ENCODE measurements at regions not wholly inside any gene's neighbourhood (a gene's known extent, or its start where the extent isn't known, plus 50 kb on each side); places are given as distances from the start of the nearest gene placed in this dataset.

DNA sequence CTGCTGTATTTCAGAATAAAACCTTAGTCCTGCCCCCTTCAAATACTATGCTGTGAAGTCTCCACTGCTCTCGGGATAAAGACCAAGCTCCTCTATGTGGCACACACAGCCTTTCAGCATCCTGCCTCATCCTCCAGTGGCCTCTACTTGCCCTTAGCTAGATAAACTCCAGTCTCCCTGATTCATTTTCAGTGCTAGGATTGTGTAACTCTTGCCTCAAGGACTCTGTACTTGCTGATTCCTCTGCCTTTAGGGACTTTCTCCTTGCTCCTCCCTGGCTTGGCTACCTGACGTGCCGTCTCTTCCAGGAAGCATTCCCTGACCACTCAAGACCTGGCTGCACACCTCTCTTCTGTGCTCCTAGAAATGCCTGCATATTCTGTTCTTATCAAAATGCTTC, 416.7 kb downstream of the MTX2 start:
- no peak for DNase-seq

DNA sequence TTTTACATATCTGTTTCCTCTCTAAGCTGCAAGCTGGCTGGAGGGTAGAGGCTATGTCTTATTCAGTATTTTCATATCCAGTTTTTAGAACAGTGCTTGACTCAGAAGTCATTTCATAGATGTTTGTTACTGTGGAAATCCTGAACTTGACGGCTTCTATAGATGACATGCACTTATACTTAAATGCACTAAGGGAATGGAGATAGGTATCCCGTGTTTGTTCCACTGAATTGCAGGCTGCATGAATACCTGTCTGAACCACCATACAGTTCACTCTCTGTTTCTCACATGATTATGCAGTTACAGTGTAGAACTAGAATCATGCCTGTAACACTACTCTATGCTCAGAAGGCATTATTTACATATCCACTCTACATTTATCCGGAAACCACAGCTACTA, 417.1 kb downstream of the MTX2 start:
- no peak for DNase-seq

DNA sequence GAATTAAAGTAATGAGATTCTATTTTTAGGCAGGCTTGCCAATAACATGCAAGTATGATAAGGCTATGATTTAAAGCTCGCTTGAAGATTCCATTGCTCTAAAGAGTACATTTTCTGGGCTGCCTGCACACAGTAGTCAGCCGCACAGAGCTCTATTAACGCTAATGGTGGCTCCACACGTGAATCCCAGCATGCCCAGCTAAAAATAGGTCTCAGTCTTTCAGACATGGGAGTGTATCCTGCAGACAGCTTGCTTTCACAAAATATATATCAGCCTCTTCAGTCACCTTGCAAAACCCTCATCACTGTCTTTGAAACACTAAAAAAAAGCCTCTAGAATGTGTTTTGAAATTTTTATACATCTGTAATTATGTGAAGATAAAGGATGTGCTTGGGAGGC, 418.1 kb downstream of the MTX2 start:
- DNase-seq = no peak

DNA sequence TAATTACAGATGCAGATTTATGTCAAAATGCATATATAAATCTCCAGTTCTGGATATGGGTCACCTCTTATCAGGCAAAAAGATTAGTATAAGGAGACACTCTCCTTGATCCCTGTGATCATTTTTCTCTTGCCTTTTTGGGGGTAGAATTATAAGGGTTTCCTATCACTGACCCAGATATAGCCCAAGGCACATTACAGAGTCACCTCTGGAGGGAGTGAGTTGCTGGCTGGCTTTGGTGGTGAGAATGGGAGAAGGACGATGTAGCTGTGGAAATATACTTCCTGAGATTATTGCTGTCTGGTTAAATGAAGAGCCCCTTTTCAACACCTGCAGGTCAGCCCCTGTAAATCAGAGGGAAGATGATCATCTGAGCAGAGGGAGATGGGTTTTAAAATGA, 418.7 kb downstream of the MTX2 start:
- DNase-seq = no peak

DNA sequence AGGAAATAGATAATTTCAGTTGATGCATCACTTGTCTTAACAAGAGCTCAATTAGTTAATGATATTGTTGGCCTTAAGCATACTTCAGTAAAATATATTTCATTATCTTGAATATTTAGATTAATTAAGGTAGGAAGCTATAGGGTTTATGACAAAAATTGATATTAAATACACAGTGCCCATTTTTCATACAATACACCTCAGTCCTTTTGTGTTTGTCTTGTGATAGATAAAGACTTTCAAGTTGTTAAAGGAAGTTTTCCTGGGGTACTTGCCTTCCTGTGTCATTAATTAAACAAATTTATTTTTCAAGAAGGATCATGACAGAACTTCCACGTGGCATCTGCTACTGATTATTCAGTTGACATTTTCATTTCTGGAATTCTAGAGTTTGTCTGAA, 420.5 kb downstream of the MTX2 start:
- DNase-seq = no peak

DNA sequence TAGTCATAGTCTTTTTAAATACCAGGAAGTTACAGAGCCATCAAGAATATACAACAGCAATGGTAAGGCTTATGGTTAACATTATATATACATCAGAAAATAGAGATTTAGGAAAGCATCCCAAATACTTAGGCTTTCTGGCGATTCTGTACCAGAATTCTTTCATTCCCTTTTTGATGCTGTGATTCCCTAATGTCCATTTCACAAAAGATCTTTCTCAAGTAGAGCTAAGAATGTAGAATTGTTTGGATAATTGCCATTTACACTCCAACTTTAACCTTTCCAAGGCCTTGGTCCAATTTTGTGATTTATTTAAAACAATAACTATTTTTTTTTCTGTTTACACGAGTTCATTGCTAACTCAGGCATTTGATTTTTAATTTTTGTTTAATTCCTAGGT, 422.2 kb downstream of the MTX2 start:
- no peak for DNase-seq

DNA sequence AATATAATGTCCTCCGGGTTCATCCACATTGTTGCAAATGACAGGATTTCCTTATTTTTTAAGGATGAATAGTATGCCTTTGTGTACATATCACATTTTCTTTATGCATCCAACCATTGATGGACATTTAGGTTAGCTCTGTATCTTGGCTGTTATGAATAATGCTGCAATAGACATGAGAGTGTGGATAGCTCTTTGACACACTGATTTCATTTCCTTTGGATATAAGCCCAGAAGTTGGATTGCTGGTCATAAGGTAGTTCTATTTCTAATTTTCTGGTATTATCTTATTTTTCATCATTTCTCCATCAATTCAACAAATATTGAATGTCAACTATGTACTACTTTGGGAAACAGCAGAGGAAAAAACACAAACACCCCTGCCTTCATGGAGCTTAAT, 423.3 kb downstream of the MTX2 start:
- DNase-seq = no peak

DNA sequence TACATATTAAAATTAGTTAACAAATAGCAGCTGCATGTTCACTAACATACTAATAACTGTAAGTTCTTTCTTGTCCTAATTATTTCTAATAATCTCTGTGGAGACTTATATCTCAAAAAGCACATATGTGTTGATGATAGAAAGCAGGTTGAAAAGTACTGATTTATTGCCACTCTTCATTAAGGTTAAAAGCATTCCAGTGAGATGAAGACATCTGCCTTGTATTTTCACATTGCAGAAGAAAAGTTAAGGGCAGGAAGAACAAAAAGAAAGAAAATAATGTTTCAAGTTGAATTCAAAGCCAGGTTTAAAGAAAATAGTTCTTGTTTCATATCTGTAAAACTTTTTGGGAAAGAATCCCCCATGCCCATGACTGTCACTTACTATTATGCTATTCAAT, 429.9 kb downstream of the MTX2 start:
- DNase-seq = no peak

DNA sequence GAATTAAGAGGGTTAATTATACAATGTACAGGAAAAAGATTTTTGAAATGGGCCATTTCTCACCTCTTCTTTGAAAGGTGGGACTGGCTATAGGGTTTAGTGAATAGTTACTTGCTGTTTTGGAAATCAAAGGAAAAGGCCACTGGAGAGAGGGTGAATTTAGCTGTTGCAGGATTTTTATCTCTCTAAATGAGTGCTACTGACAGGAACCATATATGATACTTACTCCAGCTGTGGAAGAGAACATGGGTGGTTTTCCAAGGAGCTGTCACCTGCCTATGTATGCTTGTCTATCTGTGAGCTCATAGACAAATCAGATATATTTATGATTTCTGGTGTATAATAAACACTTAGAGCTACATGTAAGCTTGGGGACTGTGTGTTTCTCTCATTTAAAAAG, 430.4 kb downstream of the MTX2 start:
- DNase-seq = no peak

DNA sequence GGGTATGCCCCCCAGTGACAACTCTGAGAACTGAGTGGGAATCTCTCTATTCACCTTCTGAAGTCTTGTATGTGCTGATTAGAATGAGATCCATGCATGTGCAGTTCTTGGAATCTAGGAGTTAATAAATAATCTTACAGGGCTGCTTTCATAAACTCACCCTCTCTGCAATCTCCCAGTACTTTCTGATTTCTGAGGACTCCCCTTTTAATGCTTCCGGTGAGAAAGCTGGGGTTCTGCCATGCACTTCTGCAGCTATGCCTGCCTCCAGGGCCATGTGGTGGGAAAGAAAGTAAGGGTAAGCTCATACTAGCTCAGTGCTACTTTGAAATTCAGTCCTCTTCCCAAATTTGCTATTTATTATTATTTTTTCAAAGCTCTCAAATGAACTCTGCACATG, 432.9 kb downstream of the MTX2 start:
- no peak for DNase-seq

DNA sequence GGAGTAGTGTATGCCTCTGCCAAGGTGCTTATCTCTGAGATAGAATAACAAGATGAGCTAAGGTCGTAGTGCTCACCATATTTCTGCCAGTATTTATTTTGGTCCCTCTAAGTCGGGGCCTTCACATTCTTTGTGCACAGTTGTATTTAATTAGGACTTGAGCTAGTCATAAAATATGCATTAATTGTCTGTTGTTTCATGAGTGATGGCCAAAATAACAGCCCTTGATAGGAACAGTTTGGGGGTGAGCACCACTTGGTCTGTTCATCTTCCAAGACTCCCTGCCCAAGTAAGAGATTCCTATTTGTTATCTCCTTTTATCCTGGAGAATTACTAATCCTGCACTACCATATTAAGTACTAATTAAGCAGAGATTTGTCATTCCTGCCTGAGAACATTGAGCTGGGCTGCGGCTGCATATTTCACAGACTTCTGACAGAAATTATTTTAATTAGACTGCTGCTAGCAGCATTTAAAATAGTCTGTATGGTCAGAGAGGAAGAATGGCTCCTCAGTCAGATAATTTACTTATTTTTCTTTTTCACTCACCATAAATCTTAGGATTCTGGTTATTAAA, 435.1 kb downstream of the MTX2 start:
- no peak for DNase-seq

DNA sequence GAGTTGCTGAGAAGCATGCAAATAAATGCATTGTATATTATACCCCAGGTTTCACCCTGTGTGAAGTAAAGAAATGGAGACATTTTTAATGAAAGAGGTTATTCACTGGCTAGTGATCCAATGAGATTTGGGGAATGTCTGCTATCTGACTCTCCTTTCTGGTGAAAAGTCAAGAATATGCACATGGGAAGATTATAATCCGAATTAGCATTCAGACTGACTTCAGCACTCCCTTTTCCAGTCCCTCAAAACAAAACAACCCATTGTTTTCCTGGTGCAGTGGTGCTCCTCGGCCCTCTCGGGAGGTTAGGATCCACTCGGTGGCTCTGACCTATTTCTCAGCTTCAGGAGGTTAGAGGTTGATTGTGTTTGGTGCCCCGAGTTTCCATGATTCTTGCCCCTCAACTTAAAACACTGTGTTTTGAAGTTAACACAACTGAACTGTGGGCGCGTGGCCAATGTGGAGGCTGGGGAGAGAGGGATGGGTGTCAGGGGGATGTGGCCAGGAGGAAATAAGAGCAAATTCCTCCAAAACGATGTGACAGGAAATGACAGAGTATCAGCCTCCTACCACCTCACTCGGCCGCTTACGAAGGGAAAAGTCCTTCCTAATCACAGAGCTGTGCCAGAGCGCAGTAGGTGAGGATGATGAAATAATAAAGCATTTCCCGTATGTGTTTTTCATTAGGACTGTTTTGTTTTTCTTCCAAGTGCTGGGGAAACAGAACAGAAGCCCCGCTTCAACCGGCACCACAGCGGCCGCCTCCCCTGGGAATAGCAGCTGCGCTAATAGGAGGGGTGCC, 440.1 kb downstream of the MTX2 start:
- DNase-seq = no peak

DNA sequence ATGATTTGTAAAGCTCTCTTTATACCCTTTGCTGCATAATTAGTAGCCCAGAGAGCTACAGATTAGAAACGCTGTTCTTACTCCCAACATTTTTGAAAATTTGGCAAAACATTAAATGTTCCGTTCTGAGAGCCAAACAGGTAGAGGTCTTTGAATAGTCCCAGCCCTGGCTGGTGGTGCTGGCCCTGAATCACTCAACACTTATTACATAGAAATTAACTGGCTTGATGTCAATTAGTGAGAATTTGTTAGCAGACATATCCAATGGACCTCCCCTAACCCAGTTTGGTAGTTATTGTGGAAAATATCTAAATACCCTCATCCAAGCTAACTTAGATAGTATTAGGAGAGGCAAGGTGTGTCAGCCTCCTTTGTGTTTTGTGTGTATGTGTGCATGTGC, 440.7 kb downstream of the MTX2 start:
- no peak for DNase-seq

DNA sequence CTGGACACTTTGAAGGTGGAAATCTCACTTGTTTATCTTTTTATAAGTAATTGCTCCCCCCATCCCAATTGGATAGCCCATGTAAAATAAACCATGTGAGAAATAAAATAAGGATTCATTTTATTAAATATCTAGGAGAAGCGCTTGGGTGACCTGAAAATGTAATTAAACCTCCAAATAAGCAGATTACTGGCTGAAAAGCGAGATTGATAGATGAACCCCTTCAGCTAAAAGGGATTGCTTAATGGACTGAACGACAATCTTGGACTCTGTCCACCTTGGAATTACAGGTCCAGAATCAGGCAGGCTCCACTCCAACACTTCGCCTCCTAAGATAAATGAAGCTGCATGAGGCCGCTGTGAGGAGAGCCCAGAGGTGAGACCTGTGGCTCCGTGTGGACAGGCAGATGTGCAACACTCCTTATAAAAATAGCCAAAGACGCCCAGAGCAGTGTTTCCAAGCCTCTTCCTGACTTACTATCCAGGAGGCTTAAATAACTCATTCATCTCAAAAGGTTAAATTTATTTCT, 441.5 kb downstream of the MTX2 start:
- DNase-seq = no peak

DNA sequence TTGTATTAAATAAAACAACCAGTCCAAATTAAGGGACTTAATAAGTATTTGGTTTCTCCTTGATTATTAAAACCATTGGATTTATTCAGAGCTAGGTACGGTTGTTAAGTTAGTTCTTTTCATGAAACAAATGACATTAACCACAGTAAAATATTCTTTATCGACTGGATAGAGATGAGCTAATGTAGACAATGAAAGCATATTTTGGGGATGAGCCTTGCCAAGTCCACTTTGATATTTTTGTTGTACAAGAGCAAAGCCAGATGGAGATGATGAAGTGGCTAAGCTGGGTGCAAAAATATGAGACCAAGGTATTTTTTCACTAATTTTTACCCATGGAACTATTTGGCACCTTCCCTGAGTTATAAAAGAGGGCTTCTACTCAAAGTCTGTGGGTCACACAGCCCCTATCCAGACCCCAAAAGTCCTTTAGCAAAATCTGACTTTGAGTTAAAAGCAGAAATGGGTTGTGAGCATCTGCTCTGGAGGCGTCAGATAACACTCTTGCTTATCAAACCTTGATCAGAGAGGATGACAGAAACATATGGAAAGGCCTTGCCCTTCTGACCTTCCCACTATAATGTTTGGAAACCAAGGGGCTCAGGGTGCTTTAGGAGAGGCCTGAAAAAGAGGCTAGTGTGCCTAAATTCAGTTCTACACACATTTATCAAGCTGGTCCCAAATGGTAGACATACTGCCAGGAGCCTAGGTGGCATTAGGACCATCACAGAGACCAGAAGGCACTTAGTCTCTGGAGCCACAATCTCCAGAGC, 456.8 kb downstream of the MTX2 start:
- no peak for DNase-seq

DNA sequence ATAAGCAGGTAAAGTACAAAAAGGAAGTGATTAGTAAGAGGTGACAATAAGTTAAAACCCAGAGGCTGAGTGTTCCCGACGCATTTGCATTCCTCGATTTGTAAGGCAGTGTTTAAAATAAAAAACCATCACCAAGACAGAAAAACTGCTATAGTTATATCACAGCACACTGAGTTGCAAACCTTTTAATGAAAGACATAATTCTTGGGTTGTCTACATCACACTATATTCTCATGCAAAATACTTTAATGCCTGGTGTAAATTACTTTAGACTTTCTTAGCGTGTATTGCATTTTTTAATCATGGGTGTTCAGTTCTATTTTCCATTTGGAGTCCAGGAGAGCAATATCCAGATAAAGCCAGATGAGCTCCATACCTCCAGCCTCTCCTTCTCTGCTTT, 458.5 kb downstream of the MTX2 start:
- DNase-seq = no peak

DNA sequence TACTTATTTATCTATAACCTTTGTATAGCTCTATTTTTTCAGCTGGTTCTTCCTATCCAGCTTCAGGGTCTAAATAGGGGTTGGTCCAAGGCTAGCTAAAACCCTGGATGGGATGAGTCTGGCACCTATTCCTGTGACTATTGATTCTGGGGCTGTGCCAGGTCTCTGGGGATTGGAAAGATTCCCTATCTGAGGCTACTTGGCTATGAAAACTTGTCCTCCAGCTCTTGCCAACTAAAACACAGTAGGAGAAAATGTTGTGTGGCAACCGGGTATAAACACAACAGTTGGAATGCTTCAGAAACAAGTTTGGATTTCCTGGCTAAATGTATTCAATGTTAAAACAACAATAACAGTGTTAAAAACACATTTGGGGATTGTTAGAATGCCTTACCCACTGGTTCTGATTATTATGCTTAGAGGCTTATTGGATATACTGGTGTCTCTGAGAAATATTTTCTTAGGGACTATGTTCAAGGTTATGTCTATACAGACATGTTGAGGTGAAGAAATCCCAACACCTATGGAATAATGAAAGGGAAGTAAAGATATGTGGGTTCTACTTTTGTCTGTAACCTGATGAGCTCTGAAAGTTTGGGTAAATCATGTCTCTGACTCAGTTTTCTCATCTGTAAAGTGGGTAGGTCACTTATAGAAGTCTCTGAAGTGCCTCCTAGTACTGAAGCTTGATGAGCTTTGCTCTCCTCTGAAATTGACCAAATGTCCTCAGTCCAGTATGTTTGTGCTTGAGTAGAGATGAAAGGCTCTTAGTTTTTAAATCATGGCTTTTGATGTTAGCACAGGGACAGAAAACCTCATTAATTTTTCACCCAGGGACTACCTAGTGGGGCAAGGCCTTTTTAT, 460.7 kb downstream of the MTX2 start:
- DNase-seq = no peak

DNA sequence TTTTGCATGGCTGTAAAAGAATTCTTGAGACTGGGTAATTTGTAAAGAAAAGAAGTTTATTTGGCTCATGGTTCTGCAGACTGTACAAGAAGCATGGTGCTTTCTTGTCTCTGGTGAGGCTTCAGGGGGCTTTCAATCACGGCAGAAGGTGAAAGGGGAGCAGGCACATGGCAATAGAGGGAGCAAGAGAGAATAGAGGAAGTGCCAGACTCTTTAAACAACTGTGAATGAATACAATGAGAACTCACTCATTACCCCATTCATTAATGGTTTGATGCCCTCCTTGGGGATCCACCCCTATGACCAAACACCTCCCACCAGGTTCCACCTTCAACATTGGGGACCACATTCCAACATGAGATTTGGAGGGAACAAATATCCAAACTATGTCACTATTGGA, 463.5 kb downstream of the MTX2 start:
- DNase-seq = no peak

DNA sequence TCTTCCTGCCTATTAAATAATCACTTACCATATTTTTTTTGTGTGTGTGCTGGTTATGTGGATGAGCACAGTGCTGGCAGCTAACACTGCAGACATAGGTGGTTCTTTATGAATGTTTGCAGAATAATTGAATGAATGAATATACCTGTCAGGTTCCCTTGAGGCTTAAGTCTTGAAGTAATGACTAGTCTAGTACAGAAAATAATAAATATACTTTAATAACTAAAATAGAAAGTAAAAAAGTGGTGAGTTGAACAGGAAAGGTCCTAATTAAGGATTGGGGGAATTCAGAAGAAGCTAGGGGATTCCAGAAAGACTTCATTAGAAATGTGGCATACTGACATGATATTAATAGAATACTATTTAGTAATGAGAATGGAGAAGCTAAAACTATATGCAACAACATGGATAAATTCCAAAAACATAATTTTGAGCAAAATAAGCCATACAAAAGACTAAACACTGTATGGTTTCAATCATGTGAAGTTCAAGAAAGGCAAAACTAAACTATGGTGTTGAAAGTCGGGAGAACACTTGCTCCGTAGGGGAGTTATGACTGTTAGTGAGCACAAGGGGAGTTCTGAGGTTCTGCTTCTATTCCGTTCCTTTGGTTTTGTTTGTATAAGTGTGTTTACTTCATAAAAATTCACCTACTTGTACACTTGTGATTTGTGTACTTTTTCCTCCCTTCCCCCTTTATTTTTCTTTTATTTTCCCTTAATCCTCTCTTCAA, 464.6 kb downstream of the MTX2 start:
- no peak for DNase-seq

DNA sequence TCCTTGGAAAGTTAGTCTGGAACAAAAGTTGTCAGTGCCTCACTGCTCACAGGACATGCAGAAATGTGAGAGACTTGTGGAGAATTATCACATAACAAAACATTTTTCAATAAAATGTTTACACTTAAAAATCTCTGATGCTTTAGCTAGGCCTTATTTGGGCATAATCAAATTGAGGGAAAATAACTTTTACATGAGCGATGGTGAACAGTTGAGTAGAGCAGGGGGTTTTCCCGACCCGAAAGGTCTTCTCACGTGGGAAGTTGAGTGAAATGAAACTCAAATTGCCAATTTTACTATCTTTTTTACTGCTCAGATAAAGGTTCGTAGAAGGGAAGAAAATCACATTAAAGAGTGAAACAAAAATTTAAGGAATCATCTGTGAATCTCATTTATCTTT, 465.6 kb downstream of the MTX2 start:
- DNase-seq = no peak

DNA sequence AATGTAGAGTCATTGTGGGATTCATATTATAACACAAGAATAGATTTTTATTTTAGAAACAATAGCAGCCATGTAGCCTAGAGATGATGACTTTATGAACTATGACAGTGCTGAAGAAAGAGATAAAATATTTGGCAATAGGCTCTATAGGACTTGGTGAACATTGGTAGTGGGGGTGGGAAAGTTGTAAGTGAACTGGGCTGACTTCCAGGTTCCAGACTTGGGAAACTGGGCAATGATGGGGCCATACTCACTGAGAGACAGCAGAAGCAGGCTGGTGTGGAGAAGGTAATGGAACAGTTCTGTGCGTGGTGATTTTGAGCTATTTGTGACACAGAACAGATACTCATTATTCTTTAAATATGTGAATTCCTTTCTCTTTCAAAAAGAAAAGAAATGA, 470.3 kb upstream of the HNRNPA3 start:
- DNase-seq = no peak

DNA sequence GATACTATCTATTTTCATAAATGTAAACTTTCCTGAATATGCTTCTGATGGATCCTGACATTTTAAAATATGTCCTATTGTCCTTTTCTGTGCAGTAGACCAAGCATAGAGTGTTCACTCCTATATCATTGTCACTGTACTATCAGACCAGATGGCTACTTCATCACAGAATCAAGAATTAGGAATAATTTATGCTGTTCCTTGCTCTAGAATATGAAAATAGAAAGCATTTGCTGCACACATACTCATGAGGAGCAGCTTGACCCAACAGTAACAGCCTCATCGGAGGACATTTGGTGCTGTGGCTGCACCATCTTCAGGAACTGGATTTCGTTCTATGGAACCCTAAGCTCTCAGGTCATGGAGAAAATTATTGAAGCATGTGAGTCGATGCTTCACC, 468.9 kb upstream of the HNRNPA3 start:
- DNase-seq = no peak

Measured in CD4-positive, alpha-beta T cell treated with Interleukin-4 for 1 hour (primary cell).